ENCODE measurements at regions not wholly inside any gene's neighbourhood (a gene's known extent, or its start where the extent isn't known, plus 50 kb on each side); places are given as distances from the start of the nearest gene placed in this dataset.

- TF ChIP-seq, protein P1, sequence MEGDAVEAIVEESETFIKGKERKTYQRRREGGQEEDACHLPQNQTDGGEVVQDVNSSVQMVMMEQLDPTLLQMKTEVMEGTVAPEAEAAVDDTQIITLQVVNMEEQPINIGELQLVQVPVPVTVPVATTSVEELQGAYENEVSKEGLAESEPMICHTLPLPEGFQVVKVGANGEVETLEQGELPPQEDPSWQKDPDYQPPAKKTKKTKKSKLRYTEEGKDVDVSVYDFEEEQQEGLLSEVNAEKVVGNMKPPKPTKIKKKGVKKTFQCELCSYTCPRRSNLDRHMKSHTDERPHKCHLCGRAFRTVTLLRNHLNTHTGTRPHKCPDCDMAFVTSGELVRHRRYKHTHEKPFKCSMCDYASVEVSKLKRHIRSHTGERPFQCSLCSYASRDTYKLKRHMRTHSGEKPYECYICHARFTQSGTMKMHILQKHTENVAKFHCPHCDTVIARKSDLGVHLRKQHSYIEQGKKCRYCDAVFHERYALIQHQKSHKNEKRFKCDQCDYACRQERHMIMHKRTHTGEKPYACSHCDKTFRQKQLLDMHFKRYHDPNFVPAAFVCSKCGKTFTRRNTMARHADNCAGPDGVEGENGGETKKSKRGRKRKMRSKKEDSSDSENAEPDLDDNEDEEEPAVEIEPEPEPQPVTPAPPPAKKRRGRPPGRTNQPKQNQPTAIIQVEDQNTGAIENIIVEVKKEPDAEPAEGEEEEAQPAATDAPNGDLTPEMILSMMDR (IDR thresholded peaks at IDR 0.05): no peak
- TF ChIP-seq POLR2A (IDR thresholded peaks at IDR 0.05): no peak
These were observed 65.1 kb upstream of the LEKR1 start for GRCh38 chr3:156761007-156761406.

Data from body of pancreas (tissue), 4 donors.